C1 segment of cervical spinal cord (tissue), 14 donors: ENCODE measurements at regions not wholly inside any gene's neighbourhood (a gene's known extent, or its start where the extent isn't known, plus 50 kb on each side); places are given as distances from the start of the nearest gene placed in this dataset.

Experiments used
- DNase-seq, 14 donors: peaks; one replicate each; lab custom pipeline; 2025; lab: John Stamatoyannopoulos, UW

- no peak for DNase-seq
These were observed 209.4 kb downstream of the DTWD2 start for GRCh38 chr5:118778941-118779340.

- DNase-seq = no peak
These were observed 211.1 kb downstream of the DTWD2 start for GRCh38 chr5:118777189-118777736.

DNA sequence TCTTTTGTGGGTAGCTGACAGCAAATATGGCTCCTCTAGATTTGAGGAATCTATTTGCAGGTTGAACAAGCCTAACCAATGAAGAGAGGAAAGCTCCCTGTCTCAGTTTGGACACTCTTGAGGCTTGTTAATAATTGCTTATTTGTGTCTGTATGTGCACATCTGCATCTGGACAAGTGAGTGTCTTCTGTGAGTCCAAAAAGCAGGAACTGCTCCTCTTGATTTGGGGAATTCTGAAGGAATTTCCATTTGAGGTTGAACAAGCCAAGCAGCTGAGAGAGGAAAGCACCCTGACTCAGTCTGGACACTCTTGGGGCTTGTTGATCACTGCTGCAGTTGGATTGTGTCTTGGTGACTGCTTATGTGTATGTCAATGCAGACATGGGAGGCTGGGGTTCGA is 211.6 kb downstream of the DTWD2 start:
- DNase-seq = no peak

- DNase-seq = no peak
These were observed 212.4 kb downstream of the DTWD2 start for GRCh38 chr5:118775790-118776499.

DNA sequence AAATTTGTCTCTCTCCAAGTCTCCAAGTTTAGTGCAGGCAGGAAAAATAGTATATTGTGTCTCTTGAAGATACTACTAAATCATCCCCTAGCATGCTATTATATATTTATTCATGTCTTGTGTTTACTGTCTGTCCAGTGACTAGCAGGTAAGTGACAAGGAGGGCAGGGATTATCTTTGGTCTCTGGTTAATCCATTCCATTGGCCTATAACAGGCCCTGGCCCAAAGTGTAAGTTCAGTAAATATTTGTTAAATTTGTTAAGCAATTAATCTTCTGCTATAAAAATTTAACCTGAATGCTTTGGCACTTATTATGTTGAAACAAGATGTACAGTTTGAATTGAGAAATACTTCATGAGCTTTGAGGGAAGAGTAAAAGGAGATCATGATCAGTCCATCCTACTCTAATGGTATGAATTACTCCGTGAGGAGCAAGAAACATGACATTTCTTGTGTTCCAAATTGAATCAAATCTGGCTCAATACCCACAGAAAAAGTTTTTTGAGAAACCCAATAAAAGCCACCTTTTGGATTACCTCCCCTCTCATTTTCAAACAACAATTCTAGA is 219.7 kb downstream of the DTWD2 start:
- DNase-seq = no peak

- DNase-seq = no peak
These were observed 226.1 kb downstream of the DTWD2 start for GRCh38 chr5:118762291-118762690.

- no peak for DNase-seq
These were observed 226.5 kb downstream of the DTWD2 start for GRCh38 chr5:118761814-118762213.

DNA sequence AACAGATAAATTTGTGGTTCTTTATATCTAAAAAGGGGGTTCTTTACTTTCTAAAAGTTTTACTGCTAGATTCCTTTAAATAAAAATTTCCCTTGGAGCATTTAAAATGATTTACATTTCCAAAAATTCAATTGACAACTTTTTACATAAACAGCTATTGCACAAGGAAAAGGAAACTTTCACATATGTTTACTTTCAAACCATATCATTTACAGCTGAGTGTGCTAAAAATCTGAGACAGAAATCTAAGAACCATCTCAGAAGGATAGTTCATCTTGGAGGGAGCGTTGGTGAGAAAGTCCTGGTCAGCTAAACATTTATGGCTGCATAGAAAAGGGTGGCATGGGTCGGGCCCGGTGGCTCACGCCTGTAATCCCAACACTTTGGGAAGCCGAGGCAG is 235.4 kb downstream of the DTWD2 start:
- DNase-seq = no peak

DNA sequence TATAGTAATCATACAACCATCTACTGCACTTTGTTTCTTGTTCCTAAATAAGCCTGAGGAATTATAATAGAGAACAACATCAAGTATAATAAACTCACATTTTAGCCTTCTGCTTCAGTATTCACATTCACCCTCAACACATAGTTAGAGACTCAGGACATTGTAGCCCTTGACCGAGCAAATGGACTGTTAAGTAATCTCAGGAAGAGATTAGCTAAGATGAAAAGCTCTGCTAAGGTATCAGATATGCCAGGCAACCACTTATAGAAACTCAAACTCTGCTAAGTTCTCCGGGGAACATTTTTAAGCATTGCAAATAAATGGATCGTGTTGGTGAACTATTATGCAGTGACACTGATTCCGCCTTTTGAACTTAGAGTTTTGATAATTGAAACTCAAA is 252.0 kb downstream of the DTWD2 start:
- DNase-seq = no peak

- no peak for DNase-seq
These were observed 255.0 kb downstream of the DTWD2 start for GRCh38 chr5:118733394-118733793.

DNA sequence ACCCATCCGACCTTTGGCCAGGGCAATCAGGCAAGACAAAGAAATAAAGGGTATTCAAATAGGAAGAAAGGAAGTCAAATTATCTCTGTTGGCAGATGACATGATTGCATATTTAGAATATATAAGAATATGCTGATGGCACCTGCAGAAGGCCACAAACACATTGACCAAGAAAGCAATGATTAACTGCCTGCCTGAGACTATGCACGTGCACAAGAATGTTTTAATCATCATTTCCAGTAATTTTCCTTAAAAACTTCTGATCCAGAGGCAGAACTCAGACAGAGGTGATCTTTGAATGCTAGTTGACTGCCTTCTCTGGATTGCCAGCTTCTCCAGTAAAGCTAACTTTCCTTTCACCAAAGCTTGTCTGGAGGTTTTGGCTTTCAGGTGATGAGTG is 260.2 kb downstream of the DTWD2 start:
- no peak for DNase-seq

DNA sequence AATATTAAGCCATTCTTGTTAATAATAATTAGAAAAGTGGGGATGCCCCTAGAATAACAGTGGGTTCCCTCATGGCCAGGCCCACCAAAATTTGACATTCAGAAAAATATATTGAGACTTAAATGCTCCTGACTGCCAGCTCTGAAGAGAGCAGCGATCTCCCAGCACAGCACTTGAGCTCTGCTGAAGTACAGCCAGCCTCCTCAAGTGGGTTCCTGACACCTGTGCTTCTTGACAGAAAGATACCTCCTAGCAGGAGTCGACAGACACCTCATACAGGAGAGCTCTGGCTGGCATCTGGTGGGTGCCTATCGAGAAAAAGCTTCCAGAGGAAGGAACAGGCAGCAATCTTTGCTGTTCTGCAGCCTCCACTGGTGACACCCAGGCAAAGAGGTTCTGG is 261.5 kb downstream of the DTWD2 start:
- DNase-seq = no peak

- no peak for DNase-seq
These were observed 265.4 kb downstream of the DTWD2 start for GRCh38 chr5:118723021-118723338.

DNA sequence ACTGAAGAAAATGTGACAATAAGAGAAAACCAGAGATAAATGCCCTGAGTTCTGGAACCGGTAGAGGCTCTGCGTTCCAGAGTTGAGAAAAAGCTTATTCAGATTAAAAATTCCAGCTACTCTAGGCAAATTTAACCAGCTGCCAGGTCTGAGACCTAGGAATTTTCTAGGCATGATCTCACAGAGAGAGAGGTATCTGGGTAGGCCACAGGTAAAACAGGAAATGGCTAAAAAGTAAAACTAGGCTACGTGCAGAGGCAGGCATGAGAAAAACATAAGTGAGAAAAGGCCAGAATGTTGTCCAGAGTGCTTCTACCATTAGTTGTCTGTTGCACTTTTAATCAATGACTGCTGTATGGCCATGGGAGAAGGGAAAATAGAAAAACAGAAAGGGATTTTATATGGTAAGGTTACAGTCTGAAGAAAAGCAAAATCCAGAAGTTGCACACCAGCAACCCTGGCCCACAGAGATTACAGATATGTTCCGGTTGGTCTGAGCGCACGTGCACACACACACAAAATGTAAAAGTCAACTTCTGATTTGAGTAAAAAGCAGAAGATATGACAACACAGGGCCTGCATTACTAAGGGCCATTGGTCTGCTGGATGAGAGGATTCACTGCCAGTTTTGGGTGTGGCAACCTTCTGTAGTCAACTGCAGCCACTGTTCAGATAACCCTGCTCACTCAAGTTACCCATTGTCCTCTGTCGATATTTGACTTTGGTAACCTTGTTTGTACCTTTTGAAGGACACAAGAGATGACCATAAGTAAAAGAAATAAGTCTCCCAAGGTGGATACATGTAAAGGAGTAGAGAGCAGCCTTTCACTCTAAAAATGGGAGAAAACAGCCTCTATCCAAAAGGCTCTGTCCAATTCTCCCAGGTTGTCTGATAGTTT is 266.0 kb downstream of the DTWD2 start:
- no peak for DNase-seq

DNA sequence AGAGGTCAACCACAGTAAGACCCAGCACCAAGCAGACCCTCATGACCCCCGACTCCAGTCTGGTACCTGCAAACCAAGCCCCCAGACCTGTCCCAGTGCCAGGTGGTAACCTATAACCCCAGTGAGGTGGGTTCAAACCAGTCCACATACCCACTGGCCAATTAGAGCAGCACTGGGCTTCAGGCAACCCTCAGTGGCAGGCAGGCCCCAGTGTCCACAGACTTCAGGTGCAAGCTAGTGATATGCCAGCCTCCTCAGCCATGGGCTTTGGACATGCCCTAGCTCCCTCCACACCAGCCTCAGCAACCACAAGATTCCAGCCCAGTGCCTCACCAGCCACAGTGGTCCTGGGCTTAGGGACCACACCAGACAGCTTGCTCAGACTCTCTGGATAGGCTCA is 276.6 kb downstream of the DTWD2 start:
- DNase-seq = no peak

DNA sequence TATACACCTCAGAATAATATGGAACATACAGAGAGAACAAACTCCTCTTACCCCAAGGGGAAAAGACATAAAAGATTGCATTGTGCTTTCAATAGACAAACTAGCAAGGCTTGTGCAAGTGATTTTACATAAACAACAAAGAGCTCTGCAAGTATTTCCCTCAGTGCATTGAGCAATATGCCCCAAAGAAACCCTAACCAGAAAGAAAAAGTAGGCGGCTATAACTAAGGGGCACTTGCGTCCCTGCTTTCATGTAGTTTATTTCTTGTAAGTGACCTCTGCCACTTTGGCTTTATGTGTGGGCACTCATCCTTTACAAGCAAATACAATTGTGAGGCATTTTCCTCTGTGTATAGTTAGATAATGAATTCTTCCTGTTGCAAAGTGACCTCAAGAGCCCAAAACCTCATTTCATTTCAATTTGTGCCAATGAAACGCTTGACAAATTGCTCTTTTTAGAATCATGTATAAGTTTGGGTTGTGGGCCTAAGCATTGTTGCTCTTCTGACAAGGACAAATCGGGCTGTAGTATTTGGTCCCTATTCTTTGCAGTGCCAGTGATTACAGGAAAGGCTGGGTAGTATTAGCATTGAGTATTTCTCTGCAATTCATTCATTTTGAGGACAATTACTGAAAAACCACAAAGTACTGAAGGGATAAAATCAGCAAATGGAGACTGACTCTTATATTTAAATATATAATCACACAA is 282.2 kb downstream of the DTWD2 start:
- no peak for DNase-seq

- no peak for DNase-seq
These were observed 285.1 kb downstream of the DTWD2 start for GRCh38 chr5:118703241-118703640.

GRCh38 chr5:118701791-118702190 is 286.6 kb downstream of the DTWD2 start:
- DNase-seq = no peak

DNA sequence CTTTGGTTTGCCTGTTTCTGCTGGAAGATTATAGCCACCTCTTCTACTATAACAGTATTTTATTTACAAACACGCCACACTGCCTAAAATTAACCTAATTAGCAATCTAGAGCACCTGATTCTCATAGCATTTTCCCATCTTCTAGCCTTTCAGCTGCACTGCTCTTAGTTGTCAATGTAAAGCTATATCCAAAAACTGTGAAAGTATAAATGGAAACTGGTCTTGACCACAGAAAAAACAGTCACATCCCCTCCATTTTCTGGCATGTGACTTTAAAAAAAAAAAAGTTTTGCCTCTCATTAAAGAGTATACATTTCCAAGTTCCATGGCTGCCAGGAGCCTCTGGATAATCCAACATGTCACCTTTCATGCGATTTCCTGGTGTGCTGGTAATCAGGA is 287.8 kb downstream of the DTWD2 start:
- no peak for DNase-seq

GRCh38 chr5:118698774-118699173 is 289.6 kb downstream of the DTWD2 start:
- DNase-seq = no peak

DNA sequence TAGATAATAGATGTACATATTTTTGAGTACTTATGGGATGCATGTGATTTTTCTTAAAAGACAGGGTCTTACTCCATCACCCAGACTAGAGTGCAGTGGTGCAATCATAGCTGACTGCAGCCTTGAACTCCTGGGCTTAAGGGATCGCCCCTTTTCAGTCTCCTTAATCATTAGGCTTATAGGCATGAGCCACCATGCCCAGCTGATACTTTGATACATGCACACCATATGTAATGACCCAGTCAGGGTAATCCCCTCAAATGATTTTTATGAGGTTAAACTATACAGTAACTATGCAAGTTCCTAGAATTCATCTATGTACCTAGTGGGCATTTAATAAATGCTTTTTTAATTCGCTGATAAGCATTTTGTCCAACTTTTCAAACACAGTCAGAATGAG is 292.3 kb downstream of the DTWD2 start:
- no peak for DNase-seq

DNA sequence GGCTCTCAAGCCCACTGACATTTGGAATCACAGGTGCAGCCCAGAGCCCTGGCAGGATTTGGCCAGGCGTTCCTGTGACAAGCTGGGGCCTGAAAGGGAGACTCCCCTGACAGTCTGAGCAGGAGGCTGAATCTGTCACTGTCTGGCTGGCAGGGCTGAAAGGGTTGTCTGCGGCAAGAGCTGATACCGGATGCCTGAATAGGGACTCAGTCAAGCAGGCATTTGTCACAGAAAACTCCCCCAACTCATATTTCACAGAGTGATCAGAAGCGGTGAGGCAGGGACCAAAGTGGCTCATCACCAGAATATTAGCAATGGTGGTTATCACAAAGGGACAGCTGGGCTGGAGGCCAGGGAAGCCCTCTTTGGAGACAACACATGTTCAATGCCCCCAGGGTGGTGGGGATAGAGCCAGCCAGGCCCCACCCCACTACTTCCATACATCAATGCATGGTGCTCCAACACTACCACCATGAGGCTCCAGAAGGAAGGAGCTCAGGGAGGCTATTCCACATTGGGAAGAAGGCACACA is 295.5 kb downstream of the DTWD2 start:
- DNase-seq = peak in 2 of 14 donors; percentile 25 to 77
